ENCODE measurements at regions not wholly inside any gene's neighbourhood (a gene's known extent, or its start where the extent isn't known, plus 50 kb on each side); places are given as distances from the start of the nearest gene placed in this dataset.
"Not testable (repeated sequence)": the region's sequence is repeated elsewhere in the genome, so short reads cannot be mapped to it uniquely, and the experiment has no call there.

- Mint-ChIP-seq H3K27ac (no peak overlapping the region), H3K9me3 (peaks cover 3% of the 10 kb centered on the region), H3K4me1 (peaks cover 4% of the 10 kb centered on the region), H3K27me3 (ENCODE audit: low read depth) (peaks cover 1% of the 10 kb centered on the region), H3K4me3 (no peak overlapping the region), H3K36me3 (no peaks in the 10 kb centered on the region)
- no peak for DNase-seq (ENCODE audit: low spot score in 2 of 2, unreplicated experiment in 2 of 2)
- TF ChIP-seq CTCF (IDR thresholded peaks at IDR 0.05; ENCODE audit: unreplicated experiment), result no peak
These were observed 226.9 kb upstream of the DEPDC1 start for GRCh38 chr1:68723791-68724190.

GRCh38 chr1:68725001-68725752 is 228.3 kb upstream of the DEPDC1 start:
- no peak for DNase-seq (ENCODE audit: low spot score in 2 of 2, unreplicated experiment in 2 of 2)
- H3K36me3 Mint-ChIP-seq, result no peaks in the 10 kb centered on the region
- no peak overlapping the region for H3K27ac Mint-ChIP-seq
- peaks cover 5% of the 10 kb centered on the region for H3K4me1 Mint-ChIP-seq
- no peaks in the 10 kb centered on the region for H3K9me3 Mint-ChIP-seq
- H3K4me3 Mint-ChIP-seq, result no peak overlapping the region
- no peak for TF ChIP-seq CTCF (IDR thresholded peaks at IDR 0.05; ENCODE audit: unreplicated experiment)
- H3K27me3 Mint-ChIP-seq (ENCODE audit: low read depth), result peaks cover 1% of the 10 kb centered on the region

- not testable (repeated sequence) for H3K4me3 Mint-ChIP-seq; H3K27me3 Mint-ChIP-seq (ENCODE audit: low read depth); H3K27ac Mint-ChIP-seq; H3K36me3 Mint-ChIP-seq; H3K4me1 Mint-ChIP-seq; DNase-seq (ENCODE audit: low spot score in 2 of 2, unreplicated experiment in 2 of 2)
- H3K9me3 Mint-ChIP-seq, result peaks cover 28% of the 10 kb centered on the region
These were observed 242.6 kb upstream of the DEPDC1 start for GRCh38 chr1:68739486-68739885.

- no peak for TF ChIP-seq CTCF (IDR thresholded peaks at IDR 0.05; ENCODE audit: unreplicated experiment)
- H3K36me3 Mint-ChIP-seq, result no peaks in the 10 kb centered on the region
- no peaks in the 10 kb centered on the region for H3K4me1 Mint-ChIP-seq
- H3K27me3 Mint-ChIP-seq (ENCODE audit: low read depth), result no peaks in the 10 kb centered on the region
- H3K4me3 Mint-ChIP-seq, result no peak overlapping the region
- peaks cover 28% of the 10 kb centered on the region for H3K9me3 Mint-ChIP-seq
- DNase-seq (ENCODE audit: low spot score in 2 of 2, unreplicated experiment in 2 of 2), result no peak
- no peak overlapping the region for H3K27ac Mint-ChIP-seq
These were observed 248.1 kb upstream of the DEPDC1 start for GRCh38 chr1:68745011-68745410.

GRCh38 chr1:68745451-68745850 is 248.6 kb upstream of the DEPDC1 start:
- no peaks in the 10 kb centered on the region for H3K36me3 Mint-ChIP-seq
- no peaks in the 10 kb centered on the region for H3K27me3 Mint-ChIP-seq (ENCODE audit: low read depth)
- H3K4me3 Mint-ChIP-seq, result no peak overlapping the region
- peaks cover 26% of the 10 kb centered on the region for H3K9me3 Mint-ChIP-seq
- DNase-seq (ENCODE audit: low spot score in 2 of 2, unreplicated experiment in 2 of 2), result no peak
- no peak for TF ChIP-seq CTCF (IDR thresholded peaks at IDR 0.05; ENCODE audit: unreplicated experiment)
- H3K4me1 Mint-ChIP-seq, result no peaks in the 10 kb centered on the region
- H3K27ac Mint-ChIP-seq, result no peak overlapping the region

GRCh38 chr1:68746378-68746777 is 249.5 kb upstream of the DEPDC1 start:
- H3K9me3 Mint-ChIP-seq, result peaks cover 17% of the 10 kb centered on the region
- H3K4me3 Mint-ChIP-seq, result no peak overlapping the region
- no peaks in the 10 kb centered on the region for H3K36me3 Mint-ChIP-seq
- no peak overlapping the region for H3K27ac Mint-ChIP-seq
- H3K27me3 Mint-ChIP-seq (ENCODE audit: low read depth), result no peaks in the 10 kb centered on the region
- TF ChIP-seq CTCF (IDR thresholded peaks at IDR 0.05; ENCODE audit: unreplicated experiment), result no peak
- no peak for DNase-seq (ENCODE audit: low spot score in 2 of 2, unreplicated experiment in 2 of 2)
- no peaks in the 10 kb centered on the region for H3K4me1 Mint-ChIP-seq

Data from mesothelial cell of epicardium (in vitro differentiated cells).